ENCODE measurements at regions not wholly inside any gene's neighbourhood (a gene's known extent, or its start where the extent isn't known, plus 50 kb on each side); places are given as distances from the start of the nearest gene placed in this dataset.

DNA sequence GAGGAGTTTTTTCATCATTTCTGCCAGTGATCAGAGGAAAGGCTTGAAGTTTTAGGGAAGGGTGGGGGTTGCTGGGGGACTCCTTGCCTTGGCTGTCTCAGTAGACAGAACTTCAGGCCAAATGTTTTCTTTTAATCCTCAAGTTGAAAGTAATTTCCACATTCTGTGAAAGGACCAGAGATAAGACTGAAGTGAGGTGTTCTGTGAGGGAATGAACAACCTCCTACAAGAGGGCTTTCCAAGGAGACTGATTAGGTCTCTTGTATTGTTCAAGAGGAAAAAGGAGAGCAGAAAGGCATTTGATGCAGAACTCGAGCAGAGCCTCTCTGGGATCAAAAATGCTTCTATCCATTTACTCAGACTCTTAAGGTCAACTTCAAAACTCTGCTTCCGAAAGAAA, 282.1 kb upstream of the ATP10B start:
- DNase-seq (ENCODE audit: low spot score) = no peak

DNA sequence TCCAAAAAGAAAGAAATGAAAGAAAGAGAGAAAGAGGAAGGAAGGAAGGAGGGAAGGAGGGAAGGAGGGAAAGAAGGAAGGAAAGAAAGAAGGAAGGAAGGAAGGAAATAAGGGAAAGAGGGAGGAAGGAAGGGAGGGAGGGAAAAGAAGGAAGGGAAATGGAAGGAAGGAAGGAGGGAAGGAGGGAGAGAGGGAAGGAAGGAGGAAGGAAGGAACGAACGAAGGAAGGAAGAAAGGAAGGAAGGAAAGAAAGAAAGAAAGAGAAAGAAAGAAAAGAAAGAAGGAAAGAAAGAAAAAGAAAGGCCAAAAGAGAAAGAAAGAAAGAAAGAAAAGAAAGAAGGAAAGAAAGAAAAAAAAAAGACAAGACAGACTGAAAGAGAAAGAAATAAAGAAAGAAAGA, 263.9 kb upstream of the ATP10B start:
- DNase-seq (ENCODE audit: low spot score) = no peak

DNA sequence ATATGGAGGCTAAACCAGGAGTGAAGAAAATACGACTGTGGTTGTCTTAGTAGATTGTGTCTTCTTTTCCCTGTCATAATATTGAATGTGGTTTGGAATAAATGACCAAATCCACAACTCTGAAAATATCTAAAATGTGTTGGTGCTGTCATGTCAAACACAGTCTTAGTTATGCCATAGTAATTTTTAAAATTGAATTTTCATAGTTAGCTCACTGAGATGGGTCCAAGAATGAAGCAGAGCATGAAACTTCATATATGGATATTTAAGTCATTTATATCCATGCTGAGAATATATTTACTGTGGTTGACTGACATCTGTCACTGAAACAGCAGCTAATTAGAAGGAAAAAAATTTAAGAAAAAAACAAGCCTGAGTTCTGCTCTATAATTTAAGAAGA, 260.4 kb upstream of the ATP10B start:
- DNase-seq (ENCODE audit: low spot score) = no peak

DNA sequence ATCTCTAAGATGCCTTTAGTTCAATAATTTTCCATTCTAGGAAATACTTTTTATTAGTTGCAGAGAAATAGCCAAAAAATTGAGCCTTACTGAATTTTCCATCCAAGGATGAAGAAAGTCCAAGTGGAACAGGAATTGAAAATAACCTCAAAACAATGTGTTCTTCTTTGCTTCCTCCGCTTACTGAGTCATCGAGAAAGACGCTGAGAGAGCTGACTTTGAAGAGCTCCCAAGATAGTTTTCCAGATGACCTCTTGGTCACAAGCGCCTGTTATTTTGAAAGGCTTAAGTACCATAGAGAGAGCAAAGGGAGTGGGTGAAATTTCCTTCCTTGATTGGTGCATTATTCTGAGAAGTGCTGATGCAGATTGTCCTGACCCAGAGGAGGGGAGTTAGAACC, 253.5 kb upstream of the ATP10B start:
- DNase-seq (ENCODE audit: low spot score) = no peak

DNA sequence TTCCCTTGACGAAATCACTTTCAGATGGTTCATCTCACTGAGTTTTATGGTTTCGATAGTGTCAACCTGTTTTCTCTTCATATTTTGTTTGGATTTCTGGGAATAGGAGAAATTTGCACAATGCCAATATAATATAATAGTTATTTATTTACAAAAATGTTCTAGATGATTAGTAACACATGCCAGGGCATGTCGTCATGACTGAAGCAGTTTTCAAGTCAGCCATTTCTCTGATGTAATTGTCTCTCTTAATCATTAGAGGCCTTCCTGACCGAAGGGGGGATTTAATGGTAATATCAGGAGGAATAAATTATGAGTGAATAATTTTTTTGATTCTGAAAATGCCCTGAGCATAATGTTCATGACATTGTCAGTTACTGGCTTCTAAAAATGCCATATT, 246.5 kb upstream of the ATP10B start:
- no peak for DNase-seq (ENCODE audit: low spot score)

DNA sequence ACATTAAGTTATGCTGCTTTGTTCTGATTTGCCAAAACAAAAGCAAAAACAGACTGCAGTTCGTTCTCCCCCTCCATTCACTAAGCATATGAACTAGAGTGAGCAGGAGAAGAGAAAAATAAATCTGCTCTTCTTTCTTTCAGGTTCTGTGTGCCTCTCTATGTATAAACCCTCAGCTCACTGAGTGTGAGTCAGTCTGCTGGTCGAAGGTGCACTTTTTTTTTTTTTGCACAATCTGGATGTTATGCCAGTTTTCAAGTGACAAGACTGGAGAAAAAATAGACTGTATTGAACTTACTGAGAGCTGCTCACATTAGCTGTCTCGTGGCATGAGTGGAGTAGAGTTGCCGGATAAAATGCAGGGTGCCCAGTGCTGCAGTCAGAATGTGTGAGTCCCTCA, 244.6 kb upstream of the ATP10B start:
- no peak for DNase-seq (ENCODE audit: low spot score)

DNA sequence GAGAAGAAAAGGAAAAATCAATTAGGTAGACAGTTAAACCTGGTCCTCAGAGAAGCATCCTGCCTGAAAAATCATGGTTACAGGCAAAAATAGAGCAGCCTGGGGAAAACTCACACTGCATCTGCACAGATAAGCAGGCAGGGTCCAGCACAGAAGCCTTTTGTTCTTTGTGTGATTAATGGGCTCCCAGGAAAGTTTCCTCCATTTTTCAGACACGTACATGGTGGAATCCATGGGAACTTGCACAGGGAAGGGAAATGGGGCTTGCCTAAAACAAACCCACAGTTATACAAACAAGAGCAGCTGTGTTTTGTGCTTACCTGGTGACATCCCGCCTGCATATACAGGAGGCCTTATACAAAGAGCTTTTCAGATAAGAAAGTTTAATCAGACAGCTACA, 243.9 kb upstream of the ATP10B start:
- no peak for DNase-seq (ENCODE audit: low spot score)

DNA sequence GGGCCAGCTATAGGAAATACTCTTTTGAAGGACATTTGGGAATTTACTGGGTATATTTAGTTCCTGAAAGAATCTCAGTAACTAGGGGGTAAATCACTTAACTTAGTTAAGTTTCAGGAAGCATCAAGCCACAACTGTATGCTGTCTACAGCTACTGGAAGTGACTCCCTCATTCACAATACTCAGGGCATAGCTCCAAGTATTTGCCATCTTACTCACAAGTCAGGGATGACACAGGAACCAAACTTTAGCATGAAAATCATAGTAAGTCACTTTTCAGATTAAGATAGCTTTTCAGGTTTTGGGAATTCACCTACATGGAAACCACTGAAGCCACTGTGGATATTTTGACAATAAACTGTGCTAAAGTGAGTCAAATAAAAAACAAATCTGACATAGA, 242.4 kb upstream of the ATP10B start:
- DNase-seq (ENCODE audit: low spot score) = no peak

DNA sequence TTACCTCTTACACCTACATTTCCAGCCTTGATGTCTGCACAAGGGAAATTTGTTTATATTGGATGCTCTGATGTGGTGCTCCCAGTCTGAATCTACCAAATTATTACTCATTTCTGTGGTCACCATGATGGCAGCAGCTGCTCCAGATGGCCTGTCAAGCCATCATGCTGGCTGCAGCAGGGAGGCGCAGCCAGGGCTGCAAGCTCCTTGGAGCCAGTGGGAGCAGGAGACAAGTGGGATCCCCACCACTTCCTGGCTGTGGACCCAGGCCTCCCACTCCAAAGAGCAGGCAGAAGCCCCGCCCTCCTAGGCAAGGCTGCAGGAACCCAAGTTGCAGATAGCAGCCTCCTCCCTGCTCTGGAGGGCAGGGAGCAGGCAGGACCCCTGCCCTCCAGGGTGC, 241.1 kb upstream of the ATP10B start:
- DNase-seq (ENCODE audit: low spot score) = no peak

DNA sequence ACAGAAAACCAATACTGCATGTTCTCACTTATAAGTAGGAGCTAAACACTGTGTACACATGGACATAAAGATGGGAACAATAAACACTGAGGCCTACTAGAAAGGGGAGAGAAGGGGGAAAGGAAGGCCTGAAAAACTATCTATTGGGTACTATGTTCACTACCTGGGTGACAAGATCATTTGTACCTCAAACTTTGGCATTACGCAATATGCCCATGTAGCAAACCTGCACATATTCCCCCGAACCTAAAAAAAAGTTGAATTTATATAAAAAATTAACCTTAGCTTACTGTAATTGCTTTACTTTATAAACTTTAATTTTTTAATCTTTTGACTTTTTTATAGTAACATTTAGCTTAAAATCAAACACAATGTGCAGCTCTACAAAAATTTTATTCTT, 237.6 kb upstream of the ATP10B start:
- DNase-seq (ENCODE audit: low spot score) = no peak

DNA sequence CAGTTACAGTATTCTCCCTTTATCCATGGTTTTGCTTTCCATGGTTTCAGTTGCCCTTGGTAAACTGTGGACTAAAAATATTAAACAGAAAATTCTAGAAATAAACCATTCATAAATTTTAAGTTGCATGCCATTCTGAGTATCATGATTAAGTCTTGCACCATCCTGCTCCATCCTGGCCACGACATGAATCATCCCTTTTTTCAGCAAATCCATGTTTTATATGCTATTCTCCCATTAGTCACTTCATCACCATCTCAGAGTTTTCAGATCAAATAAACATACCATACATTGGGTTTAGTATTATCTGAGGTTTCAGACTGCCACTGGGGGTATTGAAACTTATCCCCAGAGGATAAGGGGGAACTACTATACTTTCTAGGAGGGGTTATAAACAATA, 234.4 kb upstream of the ATP10B start:
- DNase-seq (ENCODE audit: low spot score) = no peak

DNA sequence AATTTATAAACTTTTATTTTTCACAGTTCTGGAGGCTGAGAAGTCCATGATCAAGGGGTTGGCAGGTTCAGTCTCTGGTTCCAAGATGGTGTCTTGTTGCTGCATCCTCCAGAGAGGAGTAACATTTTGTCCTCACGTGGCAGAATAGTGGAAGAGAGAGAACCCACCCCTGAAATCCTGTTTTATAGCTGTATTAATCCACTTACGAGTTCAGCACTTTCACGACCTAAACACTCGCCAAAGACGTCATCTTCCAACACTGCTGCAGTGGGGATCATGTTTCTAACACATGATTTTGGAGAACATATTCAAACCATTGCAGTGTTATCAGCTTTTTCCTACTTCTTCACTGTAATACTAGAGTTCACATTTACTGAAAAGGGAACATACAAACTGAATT, 233.0 kb upstream of the ATP10B start:
- DNase-seq (ENCODE audit: low spot score) = no peak

DNA sequence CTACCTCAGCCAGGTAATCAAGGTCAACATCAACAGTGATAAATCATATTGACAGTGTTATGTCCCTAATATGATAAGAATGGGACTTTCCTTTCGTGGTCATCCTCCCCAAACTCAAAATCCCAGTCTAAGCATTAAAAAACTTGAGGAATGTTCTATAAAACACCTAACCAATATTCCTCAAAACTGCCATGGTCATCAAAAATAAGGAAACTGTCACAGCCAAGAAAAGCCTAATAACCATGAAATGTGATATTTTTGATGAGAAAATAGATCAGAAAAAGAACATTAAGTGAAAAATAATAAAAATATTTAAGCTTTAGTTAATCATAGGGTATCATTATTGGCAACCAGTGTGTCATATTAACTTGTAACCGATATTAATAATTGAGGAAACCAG, 232.1 kb upstream of the ATP10B start:
- no peak for DNase-seq (ENCODE audit: low spot score)

DNA sequence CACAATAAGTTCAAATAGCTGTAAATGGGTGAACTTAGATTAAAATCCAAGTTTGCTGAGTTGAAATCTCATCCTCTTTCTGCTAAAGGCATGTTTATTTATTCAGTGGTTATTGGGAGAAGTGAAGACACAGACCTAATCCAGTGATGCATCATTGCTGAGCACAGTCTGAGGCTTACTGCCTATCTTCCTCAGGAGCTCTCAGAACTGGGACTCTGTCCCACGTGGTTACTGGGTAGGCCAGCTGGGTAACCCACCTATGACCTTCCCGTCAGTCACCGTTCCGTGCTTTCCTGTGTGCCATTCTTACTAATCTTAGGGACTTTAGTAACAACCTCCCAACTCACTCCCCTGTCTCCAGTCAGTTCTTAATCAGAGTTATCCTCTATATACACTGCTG, 226.8 kb upstream of the ATP10B start:
- DNase-seq (ENCODE audit: low spot score) = peak; percentile 6

DNA sequence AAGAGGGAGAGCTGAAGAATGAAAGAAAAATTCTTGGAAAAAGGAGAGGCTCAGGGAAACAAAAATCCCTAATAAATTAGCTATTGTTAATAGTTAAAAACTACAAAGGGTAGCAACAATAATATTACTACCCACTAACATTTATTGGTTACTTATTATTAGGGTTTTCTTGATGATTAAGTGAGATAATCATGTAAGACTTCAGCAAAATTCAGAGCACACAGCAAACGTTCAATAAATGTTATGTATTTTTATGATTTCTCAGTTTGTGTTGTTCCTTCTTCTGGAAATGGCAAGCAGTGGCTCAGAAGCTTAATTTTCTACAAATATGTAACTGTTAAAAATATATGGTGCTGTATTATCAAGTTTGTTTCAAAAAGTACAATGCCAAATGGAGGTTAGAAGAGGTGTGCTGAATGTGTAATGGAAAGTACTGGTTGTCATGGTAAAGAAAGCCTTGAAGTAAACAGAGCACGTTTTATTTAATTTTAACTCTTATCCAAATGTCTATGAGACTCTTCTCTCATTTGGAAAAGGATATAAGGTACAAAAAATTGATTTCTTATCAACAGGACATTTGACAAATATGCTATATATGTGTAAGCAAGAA, 226.0 kb upstream of the ATP10B start:
- no peak for DNase-seq (ENCODE audit: low spot score)

DNA sequence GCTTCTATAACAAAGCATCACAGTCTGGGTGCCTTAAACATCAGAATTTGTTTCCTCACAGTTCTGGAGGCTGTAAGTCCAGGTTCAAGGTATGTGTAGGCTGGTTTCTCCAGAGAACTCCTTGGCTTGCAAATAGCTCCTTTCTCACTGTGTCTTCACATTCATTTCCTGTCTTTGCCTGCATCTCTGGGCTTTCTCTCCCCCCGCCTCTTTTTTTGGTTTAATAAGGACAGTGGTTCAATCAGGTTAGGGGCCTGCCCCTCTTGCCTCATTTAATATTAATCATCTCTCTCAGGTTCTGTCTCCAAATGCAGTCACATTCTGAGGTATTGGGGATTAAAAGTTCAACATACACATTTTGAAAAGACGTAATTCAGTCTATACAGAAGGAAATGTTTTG, 225.5 kb upstream of the ATP10B start:
- DNase-seq (ENCODE audit: low spot score) = no peak

DNA sequence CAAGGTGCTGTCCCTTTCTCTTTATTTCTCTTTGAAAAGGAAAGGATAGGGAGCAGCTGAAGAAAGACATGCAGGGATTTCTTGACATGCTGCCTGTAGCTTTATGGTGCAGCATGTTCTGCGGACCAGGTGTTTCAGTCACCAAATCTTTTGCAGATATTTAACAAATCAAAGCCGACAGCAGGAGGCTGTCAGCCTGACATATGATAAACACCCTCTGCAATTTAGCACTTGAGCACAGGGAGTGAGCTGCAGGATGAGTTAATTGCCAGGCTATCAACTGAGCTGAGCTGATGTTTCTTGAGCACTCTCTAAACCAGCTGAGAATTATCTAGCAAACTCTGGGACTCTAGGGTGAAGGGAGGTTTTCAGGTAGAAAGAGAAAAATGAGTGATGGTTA, 212.8 kb upstream of the ATP10B start:
- no peak for DNase-seq (ENCODE audit: low spot score)

DNA sequence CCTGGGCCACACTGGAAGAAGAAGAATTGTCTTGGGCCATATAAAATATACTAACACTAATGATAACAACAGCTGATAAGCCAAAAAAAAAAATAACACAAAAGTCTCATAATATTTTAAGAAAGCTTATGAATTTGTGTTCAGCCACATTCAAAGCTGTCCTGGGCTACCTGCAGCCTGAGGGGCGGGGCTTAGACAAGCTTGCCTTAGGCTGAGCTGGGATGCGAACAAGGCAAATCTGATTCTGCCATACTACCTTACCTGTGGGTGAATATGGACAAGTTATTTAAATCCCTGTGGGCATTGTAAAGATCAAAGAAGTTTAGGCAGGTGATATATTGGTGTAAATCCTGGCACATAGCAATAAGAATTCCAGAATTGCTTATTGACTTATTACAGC, 212.3 kb upstream of the ATP10B start:
- no peak for DNase-seq (ENCODE audit: low spot score)

DNA sequence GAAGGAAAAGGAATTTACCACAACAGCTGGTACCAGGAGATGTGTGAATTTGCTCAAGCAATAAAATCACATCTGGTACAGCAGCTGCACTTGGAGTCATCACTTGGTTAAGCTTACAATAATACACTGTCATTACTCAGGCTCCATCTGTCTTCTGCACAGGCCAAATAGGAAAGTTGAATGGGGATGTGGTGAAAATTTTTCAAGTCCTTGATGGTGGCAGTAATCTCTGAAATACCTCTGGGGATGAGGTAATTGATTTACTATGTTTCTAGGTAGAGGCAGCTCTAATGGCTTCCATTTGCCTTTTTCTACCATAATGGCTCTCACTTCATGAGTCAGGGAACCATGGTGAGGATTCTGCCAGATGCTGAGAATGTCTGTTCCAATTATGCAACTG, 206.8 kb upstream of the ATP10B start:
- DNase-seq (ENCODE audit: low spot score) = no peak

DNA sequence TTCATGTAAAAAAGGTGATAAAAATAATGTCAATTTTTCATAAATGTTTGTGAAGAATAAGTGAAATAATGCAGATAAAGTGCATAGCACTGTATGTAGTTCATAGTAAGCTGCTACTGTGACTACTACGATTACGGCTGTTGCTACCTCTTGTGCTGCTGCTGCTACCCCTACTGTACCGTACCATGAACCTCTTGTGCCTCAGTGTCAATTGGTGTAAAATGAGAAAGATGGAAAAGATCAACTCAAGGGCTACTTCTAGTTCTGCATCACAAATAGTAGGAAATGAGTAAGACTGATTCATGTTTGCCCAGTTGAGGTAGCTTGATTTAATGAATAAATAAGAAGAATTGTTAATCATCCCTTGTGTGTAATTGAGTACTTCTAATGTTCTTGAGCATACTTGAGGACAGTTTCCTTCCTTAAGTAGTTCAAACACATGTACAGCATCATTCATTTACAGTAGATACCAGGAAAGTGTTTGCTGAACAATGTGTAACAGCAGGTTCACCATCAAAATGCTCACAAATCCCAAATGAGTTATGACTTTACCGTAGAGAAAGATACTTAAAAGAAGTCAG, 200.0 kb upstream of the ATP10B start:
- DNase-seq (ENCODE audit: low spot score) = no peak

DNA sequence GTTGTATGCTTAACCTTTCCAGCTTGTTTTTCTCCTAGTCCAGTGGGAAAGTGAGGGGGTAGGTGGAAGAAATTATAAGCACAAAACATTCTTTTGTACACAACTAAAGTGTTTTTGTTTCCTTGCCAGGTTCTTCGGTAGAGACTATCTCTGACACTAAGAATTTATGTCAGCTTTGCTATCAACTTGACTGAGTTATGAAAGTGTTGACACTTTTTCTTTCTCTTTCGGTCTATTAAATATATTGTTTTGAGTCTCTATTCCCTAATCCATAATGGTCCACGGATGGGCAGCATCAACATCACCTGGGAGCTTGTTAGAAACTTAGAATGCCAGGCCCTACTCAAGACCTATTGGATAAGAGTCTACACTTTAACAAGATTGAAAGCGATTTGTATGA, 195.0 kb upstream of the ATP10B start:
- DNase-seq (ENCODE audit: low spot score) = no peak

DNA sequence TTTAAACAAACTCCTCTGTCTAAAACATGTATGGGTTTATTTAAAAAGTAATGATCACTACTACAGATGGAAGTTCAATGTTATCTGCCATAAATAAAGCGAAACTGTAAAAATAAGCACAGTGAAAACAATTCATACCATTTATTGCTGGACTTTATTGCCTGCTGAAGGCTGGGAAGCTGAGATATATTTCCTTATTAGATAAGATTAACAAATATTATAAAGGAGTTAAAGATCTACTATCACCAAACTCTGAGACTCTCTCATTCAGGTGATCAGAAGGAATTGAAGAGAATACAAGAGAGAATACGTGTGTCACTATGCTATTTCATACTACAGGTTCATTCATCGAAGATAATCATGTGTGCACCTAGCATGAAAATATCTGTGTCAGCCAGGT, 190.9 kb upstream of the ATP10B start:
- no peak for DNase-seq (ENCODE audit: low spot score)

DNA sequence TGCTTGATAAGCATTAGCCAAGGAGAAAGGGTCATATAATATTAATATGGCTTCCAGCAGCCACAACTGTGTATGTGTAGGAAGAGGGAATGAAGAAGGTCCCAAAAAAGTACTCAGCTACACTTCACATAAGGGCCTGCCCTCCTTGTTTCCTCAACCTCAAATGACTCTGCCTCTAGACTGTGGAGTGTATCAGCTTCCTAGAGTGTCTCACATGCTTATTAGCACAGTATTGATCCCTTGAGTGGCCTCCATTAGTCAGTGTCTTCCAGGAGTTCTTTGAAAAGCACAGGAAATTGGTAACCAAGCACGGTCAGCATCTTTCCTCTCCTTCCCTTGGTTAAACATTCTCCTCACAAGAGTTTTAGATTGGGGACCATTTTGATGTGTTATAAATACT, 190.4 kb upstream of the ATP10B start:
- DNase-seq (ENCODE audit: low spot score) = no peak

DNA sequence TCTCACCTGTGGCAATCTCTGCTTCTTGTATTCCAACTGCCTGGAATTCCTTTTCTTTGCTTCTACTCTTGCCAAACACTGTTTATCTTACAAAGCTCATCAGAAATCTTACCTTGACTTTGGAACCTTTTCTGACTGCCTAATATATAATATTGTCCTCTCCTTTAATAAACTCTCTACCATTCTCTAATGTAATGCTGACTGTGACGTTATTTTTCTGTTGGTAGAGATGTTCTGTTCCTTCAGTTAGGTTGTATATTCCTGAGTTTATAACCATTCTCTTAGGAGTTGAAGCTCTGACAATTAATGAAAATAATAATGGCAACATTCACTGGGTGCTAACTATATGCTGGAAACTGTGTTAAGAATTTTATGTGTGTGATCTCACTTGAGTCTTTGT, 188.8 kb upstream of the ATP10B start:
- DNase-seq (ENCODE audit: low spot score) = no peak

DNA sequence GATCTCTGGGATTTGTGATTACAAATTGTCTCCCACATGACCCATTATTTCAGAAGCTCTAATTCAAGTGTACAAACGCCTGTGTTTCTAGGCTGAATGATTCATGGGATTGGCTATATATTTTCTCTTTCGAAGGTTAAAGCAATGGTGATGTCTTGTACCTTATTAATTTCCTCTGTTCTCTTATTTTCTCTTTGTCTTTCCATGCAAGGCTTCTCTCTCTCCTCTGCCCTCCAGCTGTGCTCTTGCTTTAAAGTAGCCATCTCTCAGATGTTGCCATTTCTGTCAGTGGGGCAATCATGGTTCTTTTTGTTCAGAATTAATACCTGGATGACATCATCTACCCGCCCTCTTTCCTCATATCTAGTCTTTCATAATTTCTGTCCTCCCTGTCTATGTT, 184.3 kb upstream of the ATP10B start:
- DNase-seq (ENCODE audit: low spot score) = no peak

All from iPS-NIHi11 (cell line).